IPS-18c (cell line): ENCODE measurements at regions not wholly inside any gene's neighbourhood (a gene's known extent, or its start where the extent isn't known, plus 50 kb on each side); places are given as distances from the start of the nearest gene placed in this dataset.
"Not testable (repeated sequence)": the region's sequence is repeated elsewhere in the genome, so short reads cannot be mapped to it uniquely, and the experiment has no call there.

ENCODE experiments used
- H3K4me3 ChIP-seq: 2 replicates; pipeline ENCODE4 v1.7.0; 2013; ENCODE audit warnings: low read depth, mild to moderate bottlenecking, low read length, moderate library complexity; ENCODE audit not compliant: insufficient read depth
- H3K9me3 ChIP-seq: one replicate; pipeline ENCODE4 v1.6.1; 2013; ENCODE audit warnings: mild to moderate bottlenecking, low read length, moderate library complexity; ENCODE audit not compliant: control insufficient read depth, insufficient read depth

- Histone ChIP-seq H3K9me3 (peaks cover 3% of the 10 kb centered on the region), H3K4me3 (no peak overlapping the region)
These were observed 280.5 kb downstream of the WDR11 start for GRCh38 chr10:121131426-121132265.

- H3K9me3 ChIP-seq = peaks cover 3% of the 10 kb centered on the region
- no peak overlapping the region for H3K4me3 ChIP-seq
These were observed 281.1 kb downstream of the WDR11 start for GRCh38 chr10:121132273-121132672.

GRCh38 chr10:121133901-121134300, 282.7 kb downstream of the WDR11 start:
- no peak overlapping the region for H3K4me3 ChIP-seq
- H3K9me3 ChIP-seq = no peaks in the 10 kb centered on the region

GRCh38 chr10:121134711-121135110, 283.5 kb downstream of the WDR11 start:
- no peaks in the 10 kb centered on the region for H3K9me3 ChIP-seq
- no peak overlapping the region for H3K4me3 ChIP-seq

- Histone ChIP-seq H3K4me3 (no peak overlapping the region), H3K9me3 (no peaks in the 10 kb centered on the region)
These were observed 284.4 kb downstream of the WDR11 start for GRCh38 chr10:121135512-121135911.

GRCh38 chr10:121137533-121137932, 286.4 kb downstream of the WDR11 start:
- Histone ChIP-seq H3K4me3 (no peak overlapping the region), H3K9me3 (no peaks in the 10 kb centered on the region)

- Histone ChIP-seq H3K9me3 (no peaks in the 10 kb centered on the region), H3K4me3 (no peak overlapping the region)
These were observed 287.1 kb downstream of the WDR11 start for GRCh38 chr10:121138112-121138860.

GRCh38 chr10:121138918-121139317, 287.8 kb downstream of the WDR11 start:
- Histone ChIP-seq H3K9me3 (no peaks in the 10 kb centered on the region), H3K4me3 (no peak overlapping the region)

GRCh38 chr10:121145802-121146395, 294.7 kb downstream of the WDR11 start:
- H3K9me3 ChIP-seq, H3K4me3 ChIP-seq: not testable (repeated sequence)

- H3K9me3 ChIP-seq = no peaks in the 10 kb centered on the region
- H3K4me3 ChIP-seq = no peak overlapping the region
These were observed 297.8 kb downstream of the WDR11 start for GRCh38 chr10:121148921-121149320.

- Histone ChIP-seq H3K4me3 (no peak overlapping the region), H3K9me3 (no peaks in the 10 kb centered on the region)
These were observed 300.9 kb downstream of the WDR11 start for GRCh38 chr10:121152033-121152432.

GRCh38 chr10:121152935-121153334, 301.8 kb downstream of the WDR11 start:
- Histone ChIP-seq H3K9me3 (no peaks in the 10 kb centered on the region), H3K4me3 (no peak overlapping the region)

- no peaks in the 10 kb centered on the region for H3K9me3 ChIP-seq
- H3K4me3 ChIP-seq = no peak overlapping the region
These were observed 303.1 kb downstream of the WDR11 start for GRCh38 chr10:121154310-121154709.

- Histone ChIP-seq H3K9me3 (no peaks in the 10 kb centered on the region), H3K4me3 (no peak overlapping the region)
These were observed 303.7 kb downstream of the WDR11 start for GRCh38 chr10:121154846-121155245.

- H3K4me3 ChIP-seq = no peak overlapping the region
- H3K9me3 ChIP-seq = no peaks in the 10 kb centered on the region
These were observed 304.7 kb downstream of the WDR11 start for GRCh38 chr10:121155742-121156474.

- Histone ChIP-seq H3K9me3 (no peaks in the 10 kb centered on the region), H3K4me3 (no peak overlapping the region)
These were observed 306.8 kb downstream of the WDR11 start for GRCh38 chr10:121157998-121158397.

- no peak overlapping the region for H3K4me3 ChIP-seq
- H3K9me3 ChIP-seq = no peaks in the 10 kb centered on the region
These were observed 307.9 kb downstream of the WDR11 start for GRCh38 chr10:121158988-121159579.
